Omental fat pad (tissue), 3 donors: ENCODE measurements at regions not wholly inside any gene's neighbourhood (a gene's known extent, or its start where the extent isn't known, plus 50 kb on each side); places are given as distances from the start of the nearest gene placed in this dataset. TPM values are rescaled to one million over a fixed set of nuclear protein-coding genes. Genes with fewer than 3 reads are reported as not detected.

Source experiments
- ATAC-seq: fragments of 150-250 bp; one replicate; pipeline ENCODE4 v1.9.1; 2016; ENCODE audit warnings: mild to moderate bottlenecking, moderate library complexity; ENCODE audit not compliant: low FRiP score
- DNase-seq: peaks from one replicate; pipeline ENCODE4 v3.0.0-alpha.2; 2019; ENCODE audit warnings: low spot score
- small RNA-seq: library from RNA; depleted of rRNA; stranded (forward); fragments of <200 nt; gene quantifications from one replicate; pipeline ENCODE3, GENCODE V24; 2016
- TF ChIP-seq, protein P1 (sequence below), 3 donors: fragments of 450-650 bp; IDR thresholded peaks; one replicate each; pipeline ENCODE4 v1.5.1; 2016 to 2017; ENCODE audit warnings: antibody characterized with exemption in 3 of 3, mild to moderate bottlenecking in 3 of 3, moderate library complexity in 2 of 3

DNA sequence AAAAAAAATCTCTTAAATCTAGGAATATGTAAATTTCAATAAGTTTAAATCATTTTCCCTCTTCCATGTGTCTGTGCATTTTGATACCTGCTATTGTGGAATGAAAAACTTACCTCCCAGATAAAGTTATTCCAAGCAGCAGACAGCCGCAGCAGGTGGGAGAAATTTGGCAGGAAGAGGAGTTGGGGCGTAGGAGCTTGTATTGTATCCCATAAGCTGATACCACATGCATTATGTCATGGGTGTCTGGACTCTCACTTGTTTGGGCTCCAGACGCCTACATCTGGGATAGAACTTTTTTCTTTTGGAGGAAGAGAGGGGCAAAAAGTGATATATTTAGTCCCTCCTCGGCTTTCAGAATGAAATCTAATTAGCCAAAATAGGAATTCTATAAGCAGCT, 59.3 kb upstream of the TCF4 start:
- DNase-seq (no peak), ATAC-seq (no peak)
- TF ChIP-seq, protein P1, sequence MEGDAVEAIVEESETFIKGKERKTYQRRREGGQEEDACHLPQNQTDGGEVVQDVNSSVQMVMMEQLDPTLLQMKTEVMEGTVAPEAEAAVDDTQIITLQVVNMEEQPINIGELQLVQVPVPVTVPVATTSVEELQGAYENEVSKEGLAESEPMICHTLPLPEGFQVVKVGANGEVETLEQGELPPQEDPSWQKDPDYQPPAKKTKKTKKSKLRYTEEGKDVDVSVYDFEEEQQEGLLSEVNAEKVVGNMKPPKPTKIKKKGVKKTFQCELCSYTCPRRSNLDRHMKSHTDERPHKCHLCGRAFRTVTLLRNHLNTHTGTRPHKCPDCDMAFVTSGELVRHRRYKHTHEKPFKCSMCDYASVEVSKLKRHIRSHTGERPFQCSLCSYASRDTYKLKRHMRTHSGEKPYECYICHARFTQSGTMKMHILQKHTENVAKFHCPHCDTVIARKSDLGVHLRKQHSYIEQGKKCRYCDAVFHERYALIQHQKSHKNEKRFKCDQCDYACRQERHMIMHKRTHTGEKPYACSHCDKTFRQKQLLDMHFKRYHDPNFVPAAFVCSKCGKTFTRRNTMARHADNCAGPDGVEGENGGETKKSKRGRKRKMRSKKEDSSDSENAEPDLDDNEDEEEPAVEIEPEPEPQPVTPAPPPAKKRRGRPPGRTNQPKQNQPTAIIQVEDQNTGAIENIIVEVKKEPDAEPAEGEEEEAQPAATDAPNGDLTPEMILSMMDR (IDR thresholded peaks at IDR 0.05): no peak

DNA sequence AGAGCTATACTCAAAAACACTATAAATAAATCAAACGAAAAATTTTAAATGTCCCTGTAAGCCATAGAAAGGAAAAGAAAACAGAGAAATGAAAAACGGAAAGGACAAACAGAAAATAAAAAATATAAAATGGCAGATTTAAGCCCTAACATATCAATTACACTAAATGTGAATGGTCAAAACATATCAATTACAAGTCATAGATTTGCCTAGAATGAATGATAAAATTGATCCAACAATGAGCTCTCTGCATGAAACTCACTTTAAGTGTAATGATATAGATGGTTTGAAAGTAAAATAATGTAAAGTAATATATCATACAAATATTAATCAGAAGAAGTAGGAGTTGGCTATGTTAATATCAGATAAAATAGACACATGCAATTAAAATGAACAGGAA, 54.2 kb upstream of the TCF4 start:
- TF ChIP-seq, protein P1 (IDR thresholded peaks at IDR 0.05): no peak
- DNase-seq (no peak), ATAC-seq (no peak)

DNA sequence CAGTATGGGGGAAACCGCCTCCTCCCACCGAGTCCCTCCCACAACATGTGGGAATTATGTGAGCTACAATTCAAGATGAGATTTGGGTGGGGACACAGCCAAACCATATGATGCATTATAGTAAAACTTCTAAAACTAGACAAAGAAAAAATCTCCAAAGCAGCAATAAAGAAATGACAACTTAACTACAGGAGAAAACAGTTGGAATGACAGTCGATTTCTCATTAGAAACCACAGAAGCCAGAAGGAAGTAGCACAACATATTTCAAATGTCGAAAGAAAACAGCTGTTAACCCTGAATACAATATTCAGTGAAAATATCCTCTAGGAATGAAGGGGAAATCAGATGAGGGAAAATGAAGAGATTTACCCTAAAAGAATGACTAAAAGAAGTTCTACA, 53.5 kb upstream of the TCF4 start:
- TF ChIP-seq, protein P1 (IDR thresholded peaks at IDR 0.05): no peak
- no peak for DNase-seq

More for the DNA sequence above, 53.5 kb upstream of the TCF4 start:
- no peak for ATAC-seq

Small RNA genes lying in the stretch of these regions (small RNA-seq; reads per million reads assigned to genes)
- gene RF00045: not detected
